H9 (cell line): ENCODE measurements at regions not wholly inside any gene's neighbourhood (a gene's known extent, or its start where the extent isn't known, plus 50 kb on each side); places are given as distances from the start of the nearest gene placed in this dataset.

Source experiments
- DNase-seq: peaks from one replicate; pipeline ENCODE4 v3.0.0-alpha.2; 2017
- H2AFZ ChIP-seq: one replicate; pipeline ENCODE4 v1.6.1; 2013; ENCODE audit warnings: mild to moderate bottlenecking, low read length, control low read depth, moderate library complexity
- H2AK5ac ChIP-seq: 2 replicates; pipeline ENCODE4 v1.6.1; 2013; ENCODE audit warnings: low read length, control low read depth, mixed read lengths; ENCODE audit not compliant: insufficient read length
- H2BK120ac ChIP-seq: one replicate; pipeline ENCODE4 v1.6.1; 2013; ENCODE audit warnings: low read depth, mild to moderate bottlenecking, low read length, control low read depth, inconsistent platforms; ENCODE audit not compliant: poor library complexity, severe bottlenecking
- H2BK12ac ChIP-seq: 2 replicates; pipeline ENCODE4 v1.6.1; 2013; ENCODE audit warnings: low read length, control low read depth, mixed read lengths, low read depth; ENCODE audit not compliant: insufficient read length
- H2BK15ac ChIP-seq: 2 replicates; pipeline ENCODE4 v1.6.1; 2013; ENCODE audit warnings: low read depth, low read length, control low read depth
- H2BK20ac ChIP-seq: one replicate; pipeline ENCODE4 v1.6.1; 2013; ENCODE audit warnings: low read depth, mild to moderate bottlenecking, low read length, control low read depth, inconsistent platforms; ENCODE audit not compliant: poor library complexity, severe bottlenecking
- H2BK5ac ChIP-seq: 2 replicates; pipeline ENCODE4 v1.6.1; 2013; ENCODE audit warnings: low read length, control low read depth, mixed read lengths; ENCODE audit not compliant: insufficient read length
- H3K14ac ChIP-seq: 2 replicates; pipeline ENCODE4 v1.6.1; 2013; ENCODE audit warnings: low read length, control low read depth; ENCODE audit not compliant: insufficient read depth
- H3K18ac ChIP-seq: 2 replicates; pipeline ENCODE4 v1.6.1; 2013; ENCODE audit warnings: low read depth, mild to moderate bottlenecking, mixed read lengths, low read length, control low read depth; ENCODE audit not compliant: insufficient read length
- H3K23ac ChIP-seq: 2 replicates; pipeline ENCODE4 v1.6.1; 2013; ENCODE audit warnings: low read length, control low read depth, mixed read lengths, low read depth; ENCODE audit not compliant: insufficient read length
- H3K23me2 ChIP-seq: 2 replicates; pipeline ENCODE4 v1.6.1; 2013; ENCODE audit warnings: low read depth, mild to moderate bottlenecking, mixed read lengths, low read length, control low read depth; ENCODE audit not compliant: insufficient read length, poor library complexity, severe bottlenecking
- H3K27ac ChIP-seq: 2 replicates; pipeline ENCODE4 v1.5.1; 2013; ENCODE audit warnings: low read length, control low read depth, mixed read lengths, low read depth; ENCODE audit not compliant: insufficient read length
- H3K27me3 ChIP-seq: 2 replicates; pipeline ENCODE4 v1.6.1; 2013; ENCODE audit warnings: low read length, control low read depth, inconsistent platforms; ENCODE audit not compliant: insufficient read depth
- H3K4ac ChIP-seq: 2 replicates; pipeline ENCODE4 v1.6.1; 2013; ENCODE audit warnings: low read depth, mild to moderate bottlenecking, control low read depth, inconsistent platforms, low read length, moderate library complexity
- H3K4me1 ChIP-seq: 2 replicates; pipeline ENCODE4 v1.6.1; 2013; ENCODE audit warnings: low read length, control low read depth, inconsistent platforms; ENCODE audit not compliant: insufficient read depth
- H3K4me2 ChIP-seq: 2 replicates; pipeline ENCODE4 v1.6.1; 2013; ENCODE audit warnings: low read length, control low read depth, mixed read lengths; ENCODE audit not compliant: insufficient read length, insufficient read depth
- H3K56ac ChIP-seq: 2 replicates; pipeline ENCODE4 v1.6.1; 2013; ENCODE audit warnings: low read depth, mild to moderate bottlenecking, mixed read lengths, low read length, control low read depth; ENCODE audit not compliant: insufficient read length
- H3K79me1 ChIP-seq: 2 replicates; pipeline ENCODE4 v1.6.1; 2013; ENCODE audit warnings: low read depth, mild to moderate bottlenecking, moderate library complexity, low read length, control low read depth, inconsistent platforms; ENCODE audit not compliant: insufficient read depth, poor library complexity, severe bottlenecking
- H3K79me2 ChIP-seq: 2 replicates; pipeline ENCODE4 v1.6.1; 2013; ENCODE audit warnings: low read length, control low read depth, inconsistent platforms; ENCODE audit not compliant: insufficient read depth
- H3K9ac ChIP-seq: 2 replicates; pipeline ENCODE4 v1.6.1; 2013; ENCODE audit warnings: low read length, control low read depth, mixed read lengths; ENCODE audit not compliant: insufficient read length; ENCODE audit errors: extremely low read depth
- H3K9me3 ChIP-seq: one replicate; pipeline ENCODE4 v1.6.1; 2013; ENCODE audit warnings: low read depth, low read length, inconsistent platforms; ENCODE audit not compliant: control insufficient read depth
- H3T11ph ChIP-seq: one replicate; pipeline ENCODE4 v1.6.1; 2013; ENCODE audit warnings: mild to moderate bottlenecking, low read length, control low read depth, inconsistent platforms
- H4K20me1 ChIP-seq: one replicate; pipeline ENCODE4 v1.6.1; 2013; ENCODE audit not compliant: control insufficient read depth, insufficient read length, insufficient read depth
- H4K5ac ChIP-seq: 2 replicates; pipeline ENCODE4 v1.6.1; 2013; ENCODE audit warnings: low read depth, mild to moderate bottlenecking, mixed read lengths, low read length, control low read depth; ENCODE audit not compliant: insufficient read length
- H4K8ac ChIP-seq: replicated peaks from 2 replicates; pipeline ENCODE4 v1.6.1; 2013; ENCODE audit warnings: low read length, control low read depth, mixed read lengths, low read depth; ENCODE audit not compliant: insufficient read length
- H4K91ac ChIP-seq: 2 replicates; pipeline ENCODE4 v1.6.1; 2013; ENCODE audit warnings: low read depth, mild to moderate bottlenecking, moderate library complexity, mixed read lengths, low read length, control low read depth; ENCODE audit not compliant: insufficient read length
- H3K27ac Mint-ChIP-seq, 3 experiments: 2 replicates in 2 of 3; 3 replicates in 1 of 3; pipeline ENCODE4 v1.8.0; 2020 to 2021; ENCODE audit warnings: mixed read lengths in 3 of 3, mild to moderate bottlenecking in 1 of 3, moderate library complexity in 1 of 3
- H3K27me3 Mint-ChIP-seq: 2 replicates; pipeline ENCODE4 v1.8.0; 2021; ENCODE audit warnings: low read depth, mild to moderate bottlenecking, moderate library complexity, mixed read lengths
- H3K36me3 Mint-ChIP-seq, 3 experiments: 2 replicates in 2 of 3; 3 replicates in 1 of 3; pipeline ENCODE4 v1.8.0; 2020 to 2021; ENCODE audit warnings: low read depth in 3 of 3, mixed read lengths in 3 of 3; ENCODE audit not compliant: insufficient read depth in 1 of 3
- H3K4me1 Mint-ChIP-seq, 2 experiments: 2 replicates each; pipeline ENCODE4 v1.8.0; 2020; ENCODE audit warnings: mixed read lengths in 2 of 2
- H3K4me3 Mint-ChIP-seq, 2 experiments: 2 replicates in 1 of 2; 3 replicates in 1 of 2; pipeline ENCODE4 v1.8.0; 2020 to 2021; ENCODE audit warnings: mild to moderate bottlenecking in 2 of 2, mixed read lengths in 2 of 2, moderate library complexity in 1 of 2
- H3K9me3 Mint-ChIP-seq, 2 experiments: 2 replicates in 1 of 2; 3 replicates in 1 of 2; pipeline ENCODE4 v1.8.0; 2020; ENCODE audit warnings: mild to moderate bottlenecking in 2 of 2, mixed read lengths in 2 of 2, moderate library complexity in 1 of 2
- WGBS: extraction: QIAGEN DNeasy Blood & Tissue Kit; methylation state at CpG from one replicate; pipeline ENCODE4 v1.1.7; 2013; ENCODE audit warnings: missing lambda C conversion rate, low lambda C conversion rate, mixed read lengths; ENCODE audit not compliant: insufficient read length; ENCODE audit errors: extremely low coverage; 5-methylcytosine and 5-hydroxymethylcytosine counted together
- TF ChIP-seq, protein P1 (sequence below): fragments of 200-600 bp; sonication (generic); conservative IDR thresholded peaks from 3 replicates; pipeline ENCODE4 v1.8.0; 2021; ENCODE audit warnings: antibody characterized with exemption, mild to moderate bottlenecking

DNA sequence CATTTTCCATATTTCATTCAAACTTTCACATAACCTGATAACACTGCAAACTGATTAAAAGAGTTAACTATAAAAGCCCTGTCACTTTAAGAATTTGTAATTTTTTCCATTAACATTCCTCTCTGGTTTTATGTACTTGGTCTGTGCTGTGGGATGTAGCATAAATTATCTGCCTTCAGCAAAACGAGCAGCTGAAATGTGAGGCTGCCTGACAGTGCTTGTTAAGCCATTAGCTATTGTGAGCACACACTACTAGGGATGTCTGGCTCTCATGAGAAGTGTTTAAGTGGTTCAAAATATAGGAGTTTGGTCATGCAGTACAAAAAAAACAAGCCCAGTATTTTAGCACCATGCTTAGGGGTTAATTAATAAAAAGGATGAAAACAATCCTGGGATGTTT lies 63.0 kb downstream of the HOXA1 start:
- TF ChIP-seq, protein P1, sequence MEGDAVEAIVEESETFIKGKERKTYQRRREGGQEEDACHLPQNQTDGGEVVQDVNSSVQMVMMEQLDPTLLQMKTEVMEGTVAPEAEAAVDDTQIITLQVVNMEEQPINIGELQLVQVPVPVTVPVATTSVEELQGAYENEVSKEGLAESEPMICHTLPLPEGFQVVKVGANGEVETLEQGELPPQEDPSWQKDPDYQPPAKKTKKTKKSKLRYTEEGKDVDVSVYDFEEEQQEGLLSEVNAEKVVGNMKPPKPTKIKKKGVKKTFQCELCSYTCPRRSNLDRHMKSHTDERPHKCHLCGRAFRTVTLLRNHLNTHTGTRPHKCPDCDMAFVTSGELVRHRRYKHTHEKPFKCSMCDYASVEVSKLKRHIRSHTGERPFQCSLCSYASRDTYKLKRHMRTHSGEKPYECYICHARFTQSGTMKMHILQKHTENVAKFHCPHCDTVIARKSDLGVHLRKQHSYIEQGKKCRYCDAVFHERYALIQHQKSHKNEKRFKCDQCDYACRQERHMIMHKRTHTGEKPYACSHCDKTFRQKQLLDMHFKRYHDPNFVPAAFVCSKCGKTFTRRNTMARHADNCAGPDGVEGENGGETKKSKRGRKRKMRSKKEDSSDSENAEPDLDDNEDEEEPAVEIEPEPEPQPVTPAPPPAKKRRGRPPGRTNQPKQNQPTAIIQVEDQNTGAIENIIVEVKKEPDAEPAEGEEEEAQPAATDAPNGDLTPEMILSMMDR: no peak
- no peak overlapping the region for H3K27ac Mint-ChIP-seq
- Histone ChIP-seq H2BK20ac (no peak overlapping the region), H2BK12ac (no peak overlapping the region), H3K9me3 (no peaks in the 10 kb centered on the region), H2BK120ac (no peak overlapping the region), H3K27me3 (no peaks in the 10 kb centered on the region), H4K91ac (no peak overlapping the region), H2AK5ac (no peak overlapping the region), H3K9ac (no peak overlapping the region), H2BK15ac (no peak overlapping the region), H3K4me2 (no peak overlapping the region), H3K56ac (no peak overlapping the region), H3K18ac (no peak overlapping the region), H4K20me1 (no peaks in the 10 kb centered on the region), H3K23me2 (no peaks in the 10 kb centered on the region), H2AFZ (no peak overlapping the region), H3K79me2 (no peaks in the 10 kb centered on the region), H3K27ac (no peak overlapping the region), H3K79me1 (no peaks in the 10 kb centered on the region), H4K5ac (no peak overlapping the region), H3K4me1 (no peaks in the 10 kb centered on the region; the same call in 1 of the 2 replicates), H4K8ac (no peak overlapping the region), H3K23ac (no peak overlapping the region), H3T11ph (no peak overlapping the region), H3K4ac (no peak overlapping the region), H2BK5ac (no peak overlapping the region), H3K14ac (no peak overlapping the region)
- no CpG with 5 or more reads among the region's 1 CpG for WGBS
- no peaks in the 10 kb centered on the region for H3K9me3 Mint-ChIP-seq
- H3K27me3 Mint-ChIP-seq: peaks cover 29% of the 10 kb centered on the region
- H3K4me3 Mint-ChIP-seq: no peak overlapping the region
- no peaks in the 10 kb centered on the region for H3K36me3 Mint-ChIP-seq
- no peak for DNase-seq
- peaks cover 30 to 43% of the 10 kb centered on the region in 2 experiments for H3K4me1 Mint-ChIP-seq
